Transverse colon (tissue), 4 donors: ENCODE measurements at regions not wholly inside any gene's neighbourhood (a gene's known extent, or its start where the extent isn't known, plus 50 kb on each side); places are given as distances from the start of the nearest gene placed in this dataset.
"Not testable (repeated sequence)": the region's sequence is repeated elsewhere in the genome, so short reads cannot be mapped to it uniquely, and the experiment has no call there.

Experiments
- DNase-seq: peaks from one replicate; pipeline ENCODE4 v3.0.0-alpha.2; 2019
- H3K27ac ChIP-seq, 4 donors: fragments of 200-600 bp; sonication (generic); 2 replicates each; pipeline ENCODE4 v1.5.1; 2016 to 2018; ENCODE audit warnings: inconsistent platforms in 4 of 4
- H3K27me3 ChIP-seq: fragments of 200-600 bp; sonication (generic); 2 replicates; pipeline ENCODE4 v1.5.1; 2017; ENCODE audit warnings: inconsistent platforms
- H3K36me3 ChIP-seq, 4 donors: fragments of 200-600 bp; sonication (generic); 2 replicates each; pipeline ENCODE4 v1.5.1; 2017 to 2019; ENCODE audit warnings: inconsistent platforms in 4 of 4
- H3K4me1 ChIP-seq, 4 donors: fragments of 200-600 bp; sonication (generic); 2 replicates each; pipeline ENCODE4 v1.5.1; 2017 to 2020; ENCODE audit warnings: inconsistent platforms in 4 of 4
- H3K4me3 ChIP-seq, 4 donors: fragments of 200-600 bp; sonication (generic); 1 replicate in 1 of 4; 2 replicates in 3 of 4; pipeline versions ENCODE4 v1.5.1 to v1.6.1; 2017 to 2019; ENCODE audit warnings: inconsistent platforms in 4 of 4
- H3K9me3 ChIP-seq, 2 donors: fragments of 200-600 bp; sonication (generic); 2 replicates each; pipeline ENCODE4 v1.5.1; 2017 to 2019; ENCODE audit warnings: inconsistent platforms in 2 of 2
- CTCF ChIP-seq, 5 experiments: fragments of 200-600 bp in 3 of 5; fragments of 450-650 bp in 2 of 5; sonication (generic) in 3 of 5; IDR thresholded peaks; 1 replicate in 2 of 5; 2 replicates in 3 of 5; pipeline ENCODE4 v1.5.1; 2016 to 2017; ENCODE audit warnings: antibody characterized with exemption in 5 of 5, inconsistent platforms in 3 of 5, mild to moderate bottlenecking in 2 of 5, moderate library complexity in 1 of 5
- WGBS, 2 donors: methylation state at CpG; one replicate each; pipeline ENCODE4 v1.1.5; 2018; ENCODE audit warnings: low coverage in 1 of 2; 5-methylcytosine and 5-hydroxymethylcytosine counted together
- in situ Hi-C, 4 donors: fragments of 200-750 bp; cut with MboI; loops; one replicate each; pipeline versions ENCODE4 v1.15.0 to v1.15.1; 2017; ENCODE audit warnings: low sequenced_read_pairs in 3 of 4, low pct_ligation_motif_present in 1 of 4, low pct_unique_long_range_greater_than_20kb in 1 of 4
- intact Hi-C: fragments of 100-400 bp; cut with DNase I; formaldehyde crosslinking; loops from one replicate; pipeline ENCODE4 v1.15.1; 2023; ENCODE audit warnings: low total_unique reads

GRCh38 chr2:89195636-89196251, 504.3 kb downstream of the RPIA start:
- DNase-seq, H3K4me3 ChIP-seq, in situ Hi-C loops, H3K9me3 ChIP-seq, intact Hi-C loops, H3K4me1 ChIP-seq, H3K27ac ChIP-seq, H3K36me3 ChIP-seq, H3K27me3 ChIP-seq: not testable (repeated sequence)
- 70% methylated on average over 3 of the region's 4 CpGs; no CpG with 5 or more reads in 1 of the 2 donors for WGBS, 2 donors

- intact Hi-C loops, H3K4me1 ChIP-seq, H3K36me3 ChIP-seq, in situ Hi-C loops, H3K27ac ChIP-seq, H3K9me3 ChIP-seq, DNase-seq, H3K27me3 ChIP-seq, H3K4me3 ChIP-seq: not testable (repeated sequence)
- WGBS, 2 donors, result no CpG with 5 or more reads among the region's 3 CpGs
Measured at GRCh38 chr2:89196719-89197118, 505.2 kb downstream of the RPIA start.

GRCh38 chr2:89198026-89198425, 506.6 kb downstream of the RPIA start:
- H3K36me3 ChIP-seq, DNase-seq, intact Hi-C loops, H3K4me3 ChIP-seq, H3K9me3 ChIP-seq, H3K27ac ChIP-seq, in situ Hi-C loops, H3K27me3 ChIP-seq, H3K4me1 ChIP-seq: not testable (repeated sequence)
- 78 to 90% methylated on average over 1 to 7 of the region's 7 CpGs for WGBS, 2 donors

GRCh38 chr2:89199453-89200246, 508.2 kb downstream of the RPIA start:
- in situ Hi-C loops, H3K36me3 ChIP-seq, H3K27ac ChIP-seq, intact Hi-C loops, H3K27me3 ChIP-seq, DNase-seq, H3K4me3 ChIP-seq, H3K9me3 ChIP-seq, H3K4me1 ChIP-seq: not testable (repeated sequence)

- intact Hi-C loops, H3K27me3 ChIP-seq, in situ Hi-C loops, H3K9me3 ChIP-seq, DNase-seq, H3K4me3 ChIP-seq, H3K4me1 ChIP-seq, H3K36me3 ChIP-seq, H3K27ac ChIP-seq: not testable (repeated sequence)
- WGBS, 2 donors, result 70% methylated on average over 1 to 4 of the region's 4 CpGs
Measured at GRCh38 chr2:89200247-89200527, 508.7 kb downstream of the RPIA start.

GRCh38 chr2:89202518-89202917, 511.0 kb downstream of the RPIA start:
- intact Hi-C loops, in situ Hi-C loops, DNase-seq, H3K27ac ChIP-seq, H3K4me3 ChIP-seq, H3K36me3 ChIP-seq, H3K4me1 ChIP-seq, H3K9me3 ChIP-seq, H3K27me3 ChIP-seq: not testable (repeated sequence)
- 17 to 61% methylated on average over 1 of the region's 1 CpG for WGBS, 2 donors

GRCh38 chr2:89205153-89205552, 513.7 kb downstream of the RPIA start:
- DNase-seq, result peak; percentile 55
- H3K9me3 ChIP-seq, H3K27ac ChIP-seq, H3K36me3 ChIP-seq, H3K27me3 ChIP-seq, intact Hi-C loops, in situ Hi-C loops, H3K4me1 ChIP-seq, H3K4me3 ChIP-seq: not testable (repeated sequence)
- 24 to 31% methylated on average over 9 to 11 of the region's 11 CpGs for WGBS, 2 donors
- peak in 3 of 5 experiments; percentile 33 to 46 (median 44) for TF ChIP-seq CTCF (IDR thresholded peaks at IDR 0.05)

- in situ Hi-C loops, DNase-seq, intact Hi-C loops, H3K36me3 ChIP-seq, H3K27ac ChIP-seq, H3K9me3 ChIP-seq, H3K27me3 ChIP-seq, H3K4me3 ChIP-seq, H3K4me1 ChIP-seq: not testable (repeated sequence)
- WGBS, 2 donors, result 63 to 69% methylated on average over 2 to 9 of the region's 9 CpGs
Measured at GRCh38 chr2:89208144-89208932, 516.9 kb downstream of the RPIA start.
